ENCODE measurements at regions not wholly inside any gene's neighbourhood (a gene's known extent, or its start where the extent isn't known, plus 50 kb on each side); places are given as distances from the start of the nearest gene placed in this dataset.
"Not testable (repeated sequence)": the region's sequence is repeated elsewhere in the genome, so short reads cannot be mapped to it uniquely, and the experiment has no call there.

- no peak for DNase-seq (ENCODE audit: low read depth)
Observed at GRCh38 chr5:103764403-103764802, 201.8 kb upstream of the NUDT12 start.

DNA sequence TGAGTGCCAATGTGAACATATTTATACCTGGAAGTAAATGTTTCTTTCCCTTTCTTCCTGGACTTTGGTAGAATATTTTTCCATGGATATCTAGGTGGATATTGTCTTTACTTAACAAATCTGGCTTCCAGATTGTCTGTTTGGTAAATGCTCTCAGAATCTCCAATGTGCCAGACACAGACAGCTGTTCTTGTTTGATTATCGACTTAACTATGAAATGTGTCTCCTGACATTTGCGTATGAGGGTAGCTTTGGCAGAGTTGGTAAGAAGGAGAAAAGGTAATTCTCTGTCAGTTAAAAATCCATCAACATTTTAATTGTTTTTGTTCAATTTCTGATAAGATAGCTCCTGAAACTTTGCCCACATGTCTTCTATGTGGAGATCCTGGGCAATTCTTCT is 196.4 kb upstream of the NUDT12 start:
- DNase-seq (ENCODE audit: low read depth): no peak

DNA sequence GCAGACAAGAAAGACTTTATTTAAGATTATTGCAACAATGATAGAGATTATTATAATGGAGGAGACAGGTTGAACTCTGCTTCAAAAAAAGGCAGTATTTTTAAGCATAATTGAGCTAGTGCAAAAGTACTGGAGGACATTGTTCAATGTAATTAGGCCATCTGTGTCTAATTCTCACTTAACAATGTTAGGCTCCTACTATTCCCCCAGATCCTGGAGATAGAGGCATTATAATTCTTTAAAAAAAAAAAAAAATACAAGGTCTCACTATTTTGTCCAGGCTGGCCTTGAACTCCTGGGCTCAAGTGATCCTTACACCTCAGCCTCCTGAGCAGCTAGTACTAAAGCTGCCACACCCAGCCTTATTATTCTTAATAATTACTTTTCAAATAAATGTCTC is 193.4 kb upstream of the NUDT12 start:
- DNase-seq (ENCODE audit: low read depth): no peak

DNA sequence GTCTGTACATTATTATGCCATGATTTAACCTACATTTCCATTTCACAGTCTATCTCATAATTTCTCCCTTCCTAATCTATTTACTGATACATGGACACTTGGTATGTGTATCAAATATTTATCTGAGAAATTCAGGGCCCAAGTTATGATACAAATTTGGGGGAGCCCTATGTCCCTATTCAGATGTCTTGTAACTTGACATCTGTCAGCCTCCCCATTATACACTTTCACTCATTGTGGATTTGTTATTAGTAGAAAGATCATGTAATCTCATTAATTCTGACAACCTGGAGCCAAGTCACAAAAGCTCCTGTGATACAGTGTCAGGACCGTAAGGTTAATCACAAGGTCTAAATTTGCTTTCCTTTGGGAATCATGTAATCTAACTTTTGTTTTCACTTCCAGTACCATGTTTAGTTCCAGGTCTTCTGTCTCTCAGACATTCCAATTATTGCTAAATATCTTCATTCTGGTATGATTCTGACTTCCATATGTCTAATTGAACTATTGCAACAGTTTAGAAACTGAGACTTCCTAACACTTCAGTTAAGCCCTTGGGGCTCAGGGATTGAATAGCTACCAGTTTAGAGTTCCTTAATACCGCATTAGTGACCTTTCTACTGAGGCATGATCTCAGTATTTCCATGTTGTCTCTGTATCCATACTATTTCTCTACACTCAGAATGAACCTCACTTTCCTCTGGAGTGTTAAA is 182.9 kb upstream of the NUDT12 start:
- no peak for DNase-seq (ENCODE audit: low read depth)

- DNase-seq (ENCODE audit: low read depth): no peak
Observed at GRCh38 chr5:103744159-103744558, 181.6 kb upstream of the NUDT12 start.

DNA sequence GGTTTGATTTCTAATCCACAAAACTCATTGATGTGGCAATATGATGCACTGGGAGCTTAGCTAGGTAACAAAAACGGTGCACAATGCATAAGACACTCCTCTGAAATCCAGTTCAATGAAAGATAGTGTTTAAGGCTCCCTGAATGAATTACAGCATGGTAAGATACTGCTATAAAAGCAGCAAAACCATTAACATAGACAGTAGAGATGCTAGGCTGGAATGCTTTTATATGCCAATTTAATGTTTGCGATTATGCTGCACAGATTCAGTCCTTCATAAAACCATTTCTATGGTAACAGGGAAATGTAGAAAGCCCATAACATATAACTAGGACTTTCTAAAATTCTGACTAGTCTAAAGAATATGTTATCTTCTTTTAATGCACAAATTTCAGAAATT is 180.8 kb upstream of the NUDT12 start:
- DNase-seq (ENCODE audit: low read depth): no peak

- DNase-seq (ENCODE audit: low read depth): no peak
Observed at GRCh38 chr5:103741984-103742383, 179.4 kb upstream of the NUDT12 start.

- not testable (repeated sequence) for DNase-seq (ENCODE audit: low read depth)
Observed at GRCh38 chr5:103736343-103736742, 173.8 kb upstream of the NUDT12 start.

DNA sequence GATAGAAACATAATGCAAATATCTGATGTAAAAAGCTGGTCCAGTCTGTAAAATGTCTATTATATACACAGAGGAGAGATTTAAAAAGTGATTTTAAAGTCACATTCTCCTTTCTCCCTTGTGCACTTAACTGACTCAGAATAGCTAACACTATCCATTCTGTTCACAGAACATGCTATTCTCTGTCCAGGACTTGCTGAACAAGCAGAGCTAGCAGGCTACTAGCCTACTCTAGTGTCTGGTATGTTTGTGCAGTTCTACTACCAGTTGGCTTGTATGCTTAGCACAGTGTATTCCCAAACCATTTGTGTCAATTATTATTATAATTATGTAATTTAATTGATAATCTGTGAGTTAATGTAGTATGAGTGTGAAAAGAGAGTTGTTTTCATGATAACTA is 161.7 kb upstream of the NUDT12 start:
- DNase-seq (ENCODE audit: low read depth): no peak

DNA sequence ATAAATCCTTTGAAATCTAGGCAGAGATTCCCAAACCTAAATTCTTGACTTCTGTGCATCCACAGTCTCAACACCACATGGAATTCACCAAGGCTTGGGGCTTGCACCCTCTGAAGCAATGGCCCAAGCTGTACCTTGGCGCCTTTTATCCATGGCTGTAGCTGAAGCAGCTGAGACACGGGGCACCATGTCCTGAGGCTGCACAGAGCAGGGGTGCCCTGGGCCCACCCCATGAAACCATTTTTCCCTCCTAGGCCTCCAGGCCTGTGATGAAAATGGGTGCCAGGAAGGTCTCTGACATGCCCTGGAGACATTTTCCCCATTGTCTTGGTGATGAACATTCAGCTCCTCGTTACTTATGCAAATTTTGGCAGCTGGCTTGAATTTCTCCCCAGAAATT is 158.6 kb upstream of the NUDT12 start:
- no peak for DNase-seq (ENCODE audit: low read depth)

DNA sequence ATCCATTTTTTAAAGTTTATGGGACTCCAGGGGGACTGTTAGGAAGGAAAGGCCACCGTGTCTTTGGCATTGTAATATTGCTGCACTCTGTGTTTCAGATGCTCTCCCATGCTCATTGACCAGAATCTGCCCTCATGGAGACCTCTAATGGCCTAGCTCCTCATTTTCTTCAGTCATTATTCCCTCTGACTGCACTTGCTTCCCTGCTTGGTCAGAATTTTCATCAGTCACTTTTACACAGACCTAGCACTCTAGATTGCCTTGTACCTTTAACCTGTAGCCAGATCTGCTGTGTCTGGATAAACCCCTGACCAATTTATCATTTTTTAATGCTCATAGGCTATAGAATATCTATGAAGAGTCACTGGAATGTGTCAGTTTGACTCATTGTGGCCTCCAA is 155.5 kb upstream of the NUDT12 start:
- DNase-seq (ENCODE audit: low read depth): no peak

- DNase-seq (ENCODE audit: low read depth): no peak
Observed at GRCh38 chr5:103708601-103709000, 146.0 kb upstream of the NUDT12 start.

GRCh38 chr5:103706939-103707682 is 144.5 kb upstream of the NUDT12 start:
- DNase-seq (ENCODE audit: low read depth): no peak

- DNase-seq (ENCODE audit: low read depth): no peak
Observed at GRCh38 chr5:103703617-103704016, 141.0 kb upstream of the NUDT12 start.

DNA sequence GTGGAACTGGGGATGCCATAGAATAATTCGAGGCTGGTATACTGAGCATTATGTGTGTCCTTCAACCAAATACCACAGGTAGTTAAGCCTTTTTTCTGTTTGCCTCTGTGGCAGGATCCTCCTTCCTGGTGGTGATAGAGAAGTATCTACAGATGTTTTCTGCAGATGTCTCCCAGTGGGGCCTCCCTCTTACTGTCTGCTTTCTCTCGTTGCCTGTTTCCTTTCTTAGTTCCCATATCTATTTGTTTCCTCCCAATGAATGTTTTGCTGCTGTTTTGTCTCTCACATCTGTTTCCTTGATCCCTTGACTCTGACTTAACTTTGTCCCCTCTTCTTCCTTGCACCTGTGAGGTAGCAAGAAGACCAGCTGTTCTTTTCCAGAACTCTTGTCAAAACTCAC is 130.9 kb upstream of the NUDT12 start:
- DNase-seq (ENCODE audit: low read depth): no peak

DNA sequence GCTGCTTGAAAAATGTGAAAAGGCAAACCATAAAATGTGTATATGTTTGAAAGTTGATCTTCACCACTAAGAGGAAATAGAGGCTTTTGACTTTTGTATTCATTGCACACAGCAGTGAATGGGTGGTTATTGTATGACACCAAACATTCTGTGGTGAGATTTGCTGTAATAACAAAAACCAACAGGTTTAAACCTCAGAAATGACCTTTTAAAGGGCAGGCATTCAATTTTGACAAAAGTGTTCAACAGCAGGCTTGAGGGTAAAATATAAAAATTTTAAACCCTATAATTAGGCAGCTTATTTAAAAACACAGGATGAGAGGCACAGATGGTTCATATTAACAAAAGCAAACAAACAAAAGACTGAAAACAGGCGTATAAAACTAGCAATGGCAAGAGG is 128.1 kb upstream of the NUDT12 start:
- no peak for DNase-seq (ENCODE audit: low read depth)

DNA sequence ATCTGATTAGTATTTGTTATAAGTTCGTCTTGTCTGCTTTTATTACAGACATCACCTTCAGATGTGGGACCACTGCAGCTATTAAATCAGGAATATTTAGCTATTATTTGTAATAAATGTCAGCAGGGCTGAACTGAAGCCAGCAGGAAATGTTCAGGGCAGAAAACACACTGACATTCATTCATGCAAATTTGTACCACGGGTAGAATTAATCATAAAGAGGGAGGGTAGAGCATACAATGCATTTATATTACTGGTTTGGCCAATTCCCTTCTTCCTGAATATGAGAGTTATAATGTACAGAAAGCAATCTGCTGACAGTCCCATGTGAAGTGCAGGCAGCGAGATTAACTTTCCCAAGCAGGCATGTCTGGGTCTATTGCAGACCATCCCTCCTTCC is 117.3 kb upstream of the NUDT12 start:
- no peak for DNase-seq (ENCODE audit: low read depth)

DNA sequence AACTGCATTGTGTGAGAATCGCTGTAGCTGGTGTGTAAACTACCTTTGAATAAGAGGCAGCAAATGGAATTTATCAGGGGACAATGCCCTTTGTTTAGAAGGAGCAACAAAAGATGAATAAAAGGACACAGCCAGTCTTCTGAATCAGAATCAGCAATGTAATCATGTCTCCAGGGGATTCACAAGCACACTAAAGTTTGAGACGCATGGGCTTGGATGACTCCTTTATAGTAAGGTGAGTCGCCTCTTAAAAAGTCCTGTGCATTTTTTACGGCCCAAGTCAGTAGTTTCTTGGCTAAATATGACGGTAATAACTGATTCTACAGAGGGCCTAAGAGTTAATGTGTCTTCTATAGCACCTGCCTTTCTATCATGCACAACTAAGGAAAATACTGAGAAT is 113.6 kb upstream of the NUDT12 start:
- DNase-seq (ENCODE audit: low read depth): not testable (repeated sequence)

GRCh38 chr5:103674739-103675138 is 112.2 kb upstream of the NUDT12 start:
- DNase-seq (ENCODE audit: low read depth): no peak

- DNase-seq (ENCODE audit: low read depth): no peak
Observed at GRCh38 chr5:103674251-103674650, 111.7 kb upstream of the NUDT12 start.

DNA sequence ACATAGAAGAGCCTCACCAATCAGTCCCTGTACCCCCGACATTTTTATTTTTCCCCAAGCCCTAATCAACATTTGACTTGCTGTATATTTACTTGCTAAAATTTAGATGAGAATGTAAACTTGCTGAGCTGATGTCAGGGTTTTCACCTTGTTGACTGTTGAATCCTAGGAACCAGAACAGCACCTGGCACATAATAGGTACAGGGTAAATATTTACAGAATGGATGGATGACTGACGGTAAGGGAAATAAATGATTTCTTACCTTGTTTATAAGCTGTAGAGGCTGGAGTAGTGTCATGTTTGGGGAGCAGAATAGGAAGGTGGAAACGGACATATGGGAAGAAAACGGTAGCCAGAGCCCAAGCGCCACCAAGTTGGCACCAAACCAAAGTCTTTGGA is 107.0 kb upstream of the NUDT12 start:
- DNase-seq (ENCODE audit: low read depth): no peak

DNA sequence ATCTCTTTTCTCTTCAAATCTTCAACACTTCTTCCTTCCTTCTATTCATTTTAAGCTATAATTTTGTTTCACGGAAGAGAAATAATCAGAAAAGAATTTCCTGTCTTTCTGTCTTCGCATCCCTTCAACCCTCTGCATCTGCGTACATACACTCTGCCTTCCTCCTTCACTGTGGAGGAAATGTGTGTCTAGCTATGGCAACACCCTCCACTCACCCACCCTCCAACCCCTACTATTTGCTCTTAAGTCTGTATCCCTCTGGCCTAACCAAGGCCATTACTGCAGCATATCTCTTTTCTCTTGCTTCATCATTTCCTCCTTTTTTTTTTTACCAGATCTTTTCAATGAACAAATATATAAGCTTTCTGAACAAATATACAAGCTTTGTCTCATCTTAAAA is 105.7 kb upstream of the NUDT12 start:
- DNase-seq (ENCODE audit: low read depth): no peak

DNA sequence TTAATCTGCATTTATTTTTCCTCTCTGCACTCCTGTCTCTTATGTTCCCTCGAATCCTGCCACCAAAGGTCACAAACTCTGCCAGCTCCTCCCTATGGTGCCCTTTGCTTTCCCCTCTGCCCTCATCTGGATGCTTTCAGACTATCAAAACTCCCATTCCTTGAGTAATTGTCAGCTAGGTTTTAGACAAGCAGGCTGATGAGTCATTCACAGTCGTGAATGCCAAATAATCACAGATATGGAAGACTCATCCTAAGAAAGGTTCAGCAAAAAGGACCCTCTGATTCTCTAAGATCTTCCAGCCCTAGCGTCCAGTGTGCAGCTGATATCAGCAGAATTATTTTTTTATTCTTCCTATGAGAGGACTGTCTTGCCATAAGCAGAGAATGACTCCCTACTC is 104.5 kb upstream of the NUDT12 start:
- DNase-seq (ENCODE audit: low read depth): no peak

- DNase-seq (ENCODE audit: low read depth): no peak
Observed at GRCh38 chr5:103657301-103657700, 94.7 kb upstream of the NUDT12 start.
